Activated CD8-positive, alpha-beta T cell treated with anti-CD3 and anti-CD28 coated beads for 36 hours (primary cell): ENCODE measurements at regions not wholly inside any gene's neighbourhood (a gene's known extent, or its start where the extent isn't known, plus 50 kb on each side); places are given as distances from the start of the nearest gene placed in this dataset.

ENCODE experiments used
- ATAC-seq: fragments of 200-7000 bp; cut with Tn5 transposase; one replicate; pipeline ENCODE4 v1.10.0; 2021; ENCODE audit warnings: mild to moderate bottlenecking, moderate library complexity
- CTCF ChIA-PET: fragments of 350-600 bp; sonication (Branson Sonifier 250); formaldehyde crosslinking; loops from one replicate; lab custom pipeline; 2021; ENCODE audit warnings: antibody characterized with exemption; lab: Charles Lee
- POLR2A ChIA-PET: fragments of 350-600 bp; sonication (Branson Sonifier 250); formaldehyde crosslinking; loops from one replicate; lab custom pipeline; 2021; ENCODE audit warnings: antibody characterized with exemption; lab: Charles Lee
- DNase-seq: peaks from one replicate; pipeline ENCODE4 v3.0.0-alpha.2; 2020
- H3K27ac Mint-ChIP-seq: one replicate; pipeline ENCODE4 v1.8.0; 2021; ENCODE audit warnings: mild to moderate bottlenecking, mixed read lengths
- H3K27me3 Mint-ChIP-seq: one replicate; pipeline ENCODE4 v1.8.0; 2021; ENCODE audit warnings: mixed read lengths
- H3K36me3 Mint-ChIP-seq: one replicate; pipeline ENCODE4 v1.8.0; 2021; ENCODE audit warnings: low read depth, mixed read lengths
- H3K4me1 Mint-ChIP-seq: one replicate; pipeline ENCODE4 v1.8.0; 2021; ENCODE audit warnings: low read depth, mixed read lengths
- H3K4me3 Mint-ChIP-seq: one replicate; pipeline ENCODE4 v1.8.0; 2021; ENCODE audit warnings: mild to moderate bottlenecking, moderate library complexity, mixed read lengths
- H3K9me3 Mint-ChIP-seq: one replicate; pipeline ENCODE4 v1.8.0; 2021; ENCODE audit warnings: mixed read lengths
- intact Hi-C: fragments of 100-400 bp; cut with micrococcal nuclease; formaldehyde crosslinking; loops from one replicate; pipeline ENCODE4 v1.10.0; 2022
- TF ChIP-seq, protein P1 (sequence below): fragments of 200-600 bp; IDR thresholded peaks from one replicate; pipeline ENCODE4 v1.8.0; 2022; ENCODE audit warnings: antibody characterized with exemption, mild to moderate bottlenecking

DNA sequence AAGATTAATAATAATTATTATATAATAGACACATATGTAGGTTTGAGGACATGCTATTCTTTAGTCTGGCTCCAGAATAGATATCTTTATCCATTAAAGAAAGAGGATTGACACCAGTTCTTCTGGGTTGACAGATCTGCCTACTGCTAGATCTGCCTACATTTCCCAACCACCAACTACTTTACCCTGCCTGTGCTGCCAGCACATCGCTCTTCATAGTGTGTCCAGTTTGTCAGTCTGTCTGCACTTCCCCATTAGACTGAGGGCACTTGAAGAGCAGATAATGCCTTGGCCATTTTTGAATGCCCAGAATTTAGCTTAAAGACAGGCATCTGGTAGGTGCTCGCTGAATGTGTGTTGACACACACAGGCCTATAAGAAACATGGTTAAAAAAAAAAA is 910.1 kb upstream of the FAT3 start:
- intact Hi-C loops: no loop called here
- Mint-ChIP-seq H3K4me1 (no peaks in the 10 kb centered on the region), H3K27me3 (no peaks in the 10 kb centered on the region), H3K4me3 (no peak overlapping the region), H3K27ac (no peak overlapping the region), H3K9me3 (peaks cover 10% of the 10 kb centered on the region), H3K36me3 (no peaks in the 10 kb centered on the region)
- DNase-seq (no peak), ATAC-seq (no peak)
- ChIA-PET CTCF (no interaction called here), POLR2A (no interaction called here)
- TF ChIP-seq, protein P1, sequence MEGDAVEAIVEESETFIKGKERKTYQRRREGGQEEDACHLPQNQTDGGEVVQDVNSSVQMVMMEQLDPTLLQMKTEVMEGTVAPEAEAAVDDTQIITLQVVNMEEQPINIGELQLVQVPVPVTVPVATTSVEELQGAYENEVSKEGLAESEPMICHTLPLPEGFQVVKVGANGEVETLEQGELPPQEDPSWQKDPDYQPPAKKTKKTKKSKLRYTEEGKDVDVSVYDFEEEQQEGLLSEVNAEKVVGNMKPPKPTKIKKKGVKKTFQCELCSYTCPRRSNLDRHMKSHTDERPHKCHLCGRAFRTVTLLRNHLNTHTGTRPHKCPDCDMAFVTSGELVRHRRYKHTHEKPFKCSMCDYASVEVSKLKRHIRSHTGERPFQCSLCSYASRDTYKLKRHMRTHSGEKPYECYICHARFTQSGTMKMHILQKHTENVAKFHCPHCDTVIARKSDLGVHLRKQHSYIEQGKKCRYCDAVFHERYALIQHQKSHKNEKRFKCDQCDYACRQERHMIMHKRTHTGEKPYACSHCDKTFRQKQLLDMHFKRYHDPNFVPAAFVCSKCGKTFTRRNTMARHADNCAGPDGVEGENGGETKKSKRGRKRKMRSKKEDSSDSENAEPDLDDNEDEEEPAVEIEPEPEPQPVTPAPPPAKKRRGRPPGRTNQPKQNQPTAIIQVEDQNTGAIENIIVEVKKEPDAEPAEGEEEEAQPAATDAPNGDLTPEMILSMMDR: no peak

DNA sequence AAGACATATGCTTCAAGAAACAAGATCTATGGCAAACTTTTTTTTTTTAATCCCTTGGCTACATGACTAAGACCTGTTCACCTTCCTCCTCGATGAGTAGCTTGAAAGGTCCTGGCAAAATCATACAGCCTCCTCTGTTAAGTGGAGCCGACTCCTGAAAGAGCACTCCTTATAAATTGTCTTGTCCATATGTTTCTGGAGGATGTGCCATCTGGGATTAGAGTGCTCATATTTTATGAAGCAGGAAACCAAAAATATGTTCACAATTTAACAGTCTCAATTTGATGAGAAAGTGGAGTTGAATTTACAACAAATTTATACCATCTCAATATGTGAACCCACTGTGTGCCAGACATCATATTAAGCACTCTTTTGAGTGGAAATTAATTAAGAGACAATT is 912.1 kb upstream of the FAT3 start:
- POLR2A ChIA-PET: no interaction called here
- H3K4me3 Mint-ChIP-seq: no peak overlapping the region
- intact Hi-C loops: no loop called here
- H3K27ac Mint-ChIP-seq: no peak overlapping the region
- H3K9me3 Mint-ChIP-seq: peaks cover 10% of the 10 kb centered on the region
- H3K4me1 Mint-ChIP-seq: no peaks in the 10 kb centered on the region
- TF ChIP-seq, protein P1: no peak
- H3K36me3 Mint-ChIP-seq: no peaks in the 10 kb centered on the region
- DNase-seq (no peak), ATAC-seq (no peak)
- CTCF ChIA-PET: no interaction called here
- H3K27me3 Mint-ChIP-seq: no peaks in the 10 kb centered on the region

DNA sequence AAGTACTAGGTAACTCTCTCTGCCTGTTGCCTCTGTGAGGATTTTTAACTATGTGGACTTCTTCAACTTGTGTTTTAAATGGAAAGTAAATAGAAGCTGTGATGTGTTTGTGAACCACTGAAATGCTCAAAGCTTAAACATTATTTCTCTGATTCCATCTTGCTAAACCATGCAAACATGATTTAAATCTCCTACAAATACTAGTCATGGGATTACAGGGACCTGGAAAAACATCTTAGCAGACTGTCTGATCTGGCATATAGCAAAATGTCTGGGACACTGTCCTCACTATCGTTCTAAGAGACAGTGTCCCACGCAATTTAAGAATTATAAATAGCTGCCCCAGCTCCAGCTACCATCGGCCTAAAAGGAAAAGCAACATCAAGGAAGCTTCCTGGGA is 914.5 kb upstream of the FAT3 start:
- H3K4me1 Mint-ChIP-seq: no peaks in the 10 kb centered on the region
- no peaks in the 10 kb centered on the region for H3K27me3 Mint-ChIP-seq
- ChIA-PET CTCF (interaction anchor here (0.8 kb wide), 1 partner anchor 21 kb away, joined by 3 read pairs; no protein-coding TSS in a partner anchor), POLR2A (no interaction called here)
- no peak overlapping the region for H3K4me3 Mint-ChIP-seq
- DNase-seq: no peak
- TF ChIP-seq, protein P1: no peak
- peaks cover 10% of the 10 kb centered on the region for H3K9me3 Mint-ChIP-seq
- ATAC-seq: no peak
- intact Hi-C loops: no loop called here
- H3K36me3 Mint-ChIP-seq: no peaks in the 10 kb centered on the region
- H3K27ac Mint-ChIP-seq: no peak overlapping the region

DNA sequence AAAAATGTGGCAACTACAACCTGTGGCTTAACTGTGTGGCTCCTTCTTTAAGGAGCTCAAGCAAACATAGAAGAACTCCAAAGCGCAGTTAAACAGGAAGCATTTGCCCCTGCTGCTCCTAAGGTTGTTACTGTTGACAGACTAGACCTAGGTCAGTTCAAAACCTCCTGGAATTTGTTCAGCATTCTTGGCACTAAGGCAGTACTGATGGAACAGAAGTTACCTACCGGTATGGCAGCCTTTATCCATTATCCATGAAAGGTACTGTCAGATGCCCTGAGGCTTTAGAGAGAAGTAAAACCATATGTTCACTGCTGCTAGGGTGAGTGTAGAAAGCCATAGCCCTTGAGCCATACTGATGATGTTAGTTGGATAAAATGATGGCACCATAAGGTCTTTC is 916.5 kb upstream of the FAT3 start:
- POLR2A ChIA-PET: no interaction called here
- intact Hi-C loops: no loop called here

DNA sequence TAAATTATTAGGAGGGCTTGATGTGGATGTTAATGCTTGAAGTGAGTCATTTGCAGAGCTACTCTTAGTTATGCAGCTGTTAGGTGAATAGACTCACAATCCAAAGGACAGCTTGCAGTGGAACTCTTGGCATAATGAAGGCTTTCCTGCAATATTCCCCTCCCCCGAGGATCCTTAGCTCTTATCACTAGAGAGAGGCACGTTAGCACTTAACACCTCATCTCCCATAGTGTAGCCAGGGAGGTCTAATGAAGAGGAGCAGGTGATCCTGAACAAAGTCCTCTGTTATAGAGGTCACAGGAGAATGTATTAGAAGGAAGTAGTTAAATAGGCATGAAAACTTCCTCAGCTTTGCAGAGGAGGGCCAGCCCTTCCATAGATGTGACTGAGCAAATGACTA is 919.2 kb upstream of the FAT3 start:
- ChIA-PET CTCF (no interaction called here), POLR2A (no interaction called here)
- Mint-ChIP-seq H3K4me3 (no peak overlapping the region), H3K36me3 (no peaks in the 10 kb centered on the region), H3K27ac (no peak overlapping the region), H3K9me3 (peaks cover 9% of the 10 kb centered on the region), H3K27me3 (no peaks in the 10 kb centered on the region), H3K4me1 (no peaks in the 10 kb centered on the region)
- no peak for DNase-seq
- intact Hi-C loops: no loop called here
- ATAC-seq: no peak
- TF ChIP-seq, protein P1: no peak

More for the DNA sequence above, 916.5 kb upstream of the FAT3 start:
- H3K9me3 Mint-ChIP-seq: peaks cover 7% of the 10 kb centered on the region
- no peaks in the 10 kb centered on the region for H3K36me3 Mint-ChIP-seq
- no peak for DNase-seq
- no peak overlapping the region for H3K27ac Mint-ChIP-seq
- TF ChIP-seq, protein P1: no peak
- CTCF ChIA-PET: no interaction called here
- H3K27me3 Mint-ChIP-seq: no peaks in the 10 kb centered on the region
- H3K4me1 Mint-ChIP-seq: no peaks in the 10 kb centered on the region
- no peak overlapping the region for H3K4me3 Mint-ChIP-seq
- ATAC-seq: no peak
